A549 (cell line): ENCODE measurements at regions not wholly inside any gene's neighbourhood (a gene's known extent, or its start where the extent isn't known, plus 50 kb on each side); places are given as distances from the start of the nearest gene placed in this dataset.

Source experiments
- ATAC-seq, 2 experiments: fragments of 200-7000 bp in 1 of 2; fragments of >200 bp in 1 of 2; cut with Nextera tagmentation in 1 of 2; cut with Tn5 transposase in 1 of 2; 3 replicates each; pipeline versions ENCODE4 v1.8.0 to v1.9.1; 2018 to 2020; ENCODE audit warnings: mild to moderate bottlenecking in 1 of 2, moderate library complexity in 1 of 2
- CTCF ChIA-PET: fragments of 300-600 bp; sonication (Branson Sonifier 250); formaldehyde crosslinking; extraction: SDS; loops from one replicate; lab custom pipeline; 2021; ENCODE audit warnings: antibody characterized with exemption, inconsistent platforms; lab: Yijun Ruan, JAX
- POLR2A ChIA-PET: fragments of 350-600 bp; formaldehyde crosslinking; extraction: SDS; loops from one replicate; lab custom pipeline; 2021; ENCODE audit warnings: antibody characterized with exemption, inconsistent platforms; lab: Yijun Ruan, JAX
- DNase-seq, 2 experiments: peaks; one replicate each; pipeline versions ENCODE4 v3.0.0 to v3.0.0-alpha.2; 2011 to 2016; ENCODE audit warnings: low read depth in 1 of 2, low spot score in 1 of 2
- FAIRE-seq: peaks from 2 replicates; lab custom pipeline; 2011; peaks lifted over from hg19 to GRCh38; lab: Jason Lieb, UNC
- H3K27ac ChIP-seq, 2 experiments: fragments of >200 bp; sonication (Bioruptor Twin); formaldehyde crosslinking; 3 replicates each; pipeline ENCODE4 v1.5.1; 2016 to 2017
- H3K4me1 ChIP-seq: fragments of >200 bp; sonication (Bioruptor Twin); formaldehyde crosslinking; 3 replicates; pipeline ENCODE4 v1.6.1; 2016
- H3K4me2 ChIP-seq: fragments of >200 bp; sonication (Bioruptor Twin); formaldehyde crosslinking; 3 replicates; pipeline ENCODE4 v1.6.1; 2016
- H3K4me3 ChIP-seq: fragments of >200 bp; sonication (Bioruptor Twin); formaldehyde crosslinking; 3 replicates; pipeline ENCODE4 v1.5.1; 2016
- H3K9me3 ChIP-seq: fragments of >200 bp; sonication (Bioruptor Twin); formaldehyde crosslinking; 3 replicates; pipeline ENCODE4 v1.6.1; 2016
- BHLHE40 ChIP-seq: IDR thresholded peaks from 2 replicates; pipeline ENCODE4 v1.6.1; 2012; ENCODE audit warnings: low read depth, low read length, inconsistent platforms
- CBX2 ChIP-seq: fragments of 200-600 bp; sonication (generic); IDR thresholded peaks from 2 replicates; pipeline ENCODE4 v1.6.1; 2016; ENCODE audit warnings: low read depth, mild to moderate bottlenecking, borderline replicate concordance
- CBX8 ChIP-seq: fragments of 200-600 bp; sonication (generic); IDR thresholded peaks from 2 replicates; pipeline ENCODE4 v1.6.1; 2016
- CEBPB ChIP-seq, 2 experiments: fragments of >200 bp in 1 of 2; sonication (Bioruptor Twin) in 1 of 2; formaldehyde crosslinking in 1 of 2; IDR thresholded peaks; 2 replicates each; pipeline ENCODE4 v1.6.1; 2012 to 2016
- E2F6 ChIP-seq: IDR thresholded peaks from 2 replicates; pipeline ENCODE4 v1.6.1; 2012; ENCODE audit warnings: low read depth, borderline replicate concordance
- FOSB ChIP-seq: fragments of 250-450 bp; sonication (Bioruptor Pico); IDR thresholded peaks from 2 replicates; pipeline ENCODE4 v1.5.0; 2020; ENCODE audit warnings: mild to moderate bottlenecking, moderate library complexity
- FOSL2 ChIP-seq, 2 experiments: fragments of 450-650 bp in 1 of 2; fragments of >200 bp in 1 of 2; sonication (Bioruptor Twin) in 1 of 2; formaldehyde crosslinking; IDR thresholded peaks; 2 replicates each; pipeline versions ENCODE4 v1.5.0 to v1.6.1; 2016 to 2020; ENCODE audit warnings: mild to moderate bottlenecking in 1 of 2, moderate library complexity in 1 of 2
- FOXS1 ChIP-seq: fragments of 250-450 bp; sonication (Bioruptor Pico); IDR thresholded peaks from 2 replicates; pipeline ENCODE4 v1.5.0; 2020; ENCODE audit warnings: mild to moderate bottlenecking, moderate library complexity
- HDAC2 ChIP-seq: fragments of 200-600 bp; sonication (generic); IDR thresholded peaks from 2 replicates; pipeline ENCODE4 v1.6.1; 2016
- HOXA7 ChIP-seq: fragments of 250-450 bp; sonication (Bioruptor Pico); IDR thresholded peaks from 2 replicates; pipeline ENCODE4 v1.5.0; 2020; ENCODE audit warnings: mild to moderate bottlenecking, moderate library complexity
- HOXB13 ChIP-seq: fragments of 250-450 bp; sonication (Bioruptor Pico); IDR thresholded peaks from 2 replicates; pipeline ENCODE4 v1.5.0; 2020; ENCODE audit warnings: low read depth, mild to moderate bottlenecking, moderate library complexity
- HOXB5 ChIP-seq: fragments of 250-450 bp; sonication (Bioruptor Pico); IDR thresholded peaks from 2 replicates; pipeline ENCODE4 v1.5.0; 2020; ENCODE audit warnings: mild to moderate bottlenecking, moderate library complexity
- JUNB ChIP-seq: fragments of >200 bp; sonication (Bioruptor Twin); formaldehyde crosslinking; IDR thresholded peaks from 2 replicates; pipeline ENCODE4 v1.6.1; 2016
- KDM1A ChIP-seq: fragments of 200-600 bp; sonication (generic); IDR thresholded peaks from 2 replicates; pipeline ENCODE4 v1.6.1; 2016; ENCODE audit warnings: low read depth, mild to moderate bottlenecking
- MAFK ChIP-seq: fragments of 450-650 bp; IDR thresholded peaks from 2 replicates; pipeline ENCODE4 v1.6.1; 2014; ENCODE audit not compliant: partially characterized antibody
- MAX ChIP-seq: IDR thresholded peaks from 2 replicates; pipeline ENCODE4 v1.6.1; 2012
- MYC ChIP-seq: IDR thresholded peaks from 2 replicates; pipeline ENCODE4 v1.6.1; 2012; ENCODE audit warnings: mild to moderate bottlenecking, inconsistent platforms, low read length, improper control_type of control experiment, borderline replicate concordance
- NFE2L2 ChIP-seq: fragments of 150-350 bp; conservative IDR thresholded peaks from 2 replicates; pipeline ENCODE4 v1.6.1; 2014; ENCODE audit warnings: low read length
- PHF8 ChIP-seq: fragments of 200-600 bp; sonication (generic); IDR thresholded peaks from 2 replicates; pipeline ENCODE4 v1.6.1; 2016; ENCODE audit warnings: low read depth, mild to moderate bottlenecking, antibody characterized with exemption, moderate library complexity, borderline replicate concordance
- POLR2AphosphoS2 ChIP-seq: conservative IDR thresholded peaks from 2 replicates; pipeline ENCODE4 v1.6.1; 2012; ENCODE audit warnings: low read length, improper control_type of control experiment, inconsistent platforms
- RAD21 ChIP-seq, 2 experiments: fragments of >200 bp in 1 of 2; sonication (Bioruptor Twin) in 1 of 2; formaldehyde crosslinking in 1 of 2; IDR thresholded peaks in 1 of 2; conservative IDR thresholded peaks in 1 of 2; 2 replicates in 1 of 2; 3 replicates in 1 of 2; pipeline ENCODE4 v1.6.1; 2012 to 2018; ENCODE audit warnings: inconsistent platforms in 1 of 2
- RARB ChIP-seq: fragments of 250-450 bp; sonication (Bioruptor Pico); IDR thresholded peaks from 2 replicates; pipeline ENCODE4 v1.8.0; 2021; ENCODE audit warnings: mild to moderate bottlenecking, moderate library complexity
- RFX5 ChIP-seq: fragments of 450-650 bp; IDR thresholded peaks from 2 replicates; pipeline ENCODE4 v1.7.1; 2014; ENCODE audit warnings: antibody characterized with exemption, mild to moderate bottlenecking, moderate library complexity
- RNF2 ChIP-seq: fragments of 200-600 bp; sonication (generic); IDR thresholded peaks from 2 replicates; pipeline ENCODE4 v1.6.1; 2016; ENCODE audit warnings: low read depth, mild to moderate bottlenecking, antibody characterized with exemption, moderate library complexity, borderline replicate concordance
- SMC3 ChIP-seq: fragments of >200 bp; sonication (Bioruptor Twin); formaldehyde crosslinking; IDR thresholded peaks from 3 replicates; pipeline ENCODE4 v1.6.1; 2018; ENCODE audit warnings: inconsistent platforms
- SREBF2 ChIP-seq: fragments of 450-650 bp; IDR thresholded peaks from 2 replicates; pipeline ENCODE4 v1.6.1; 2014; ENCODE audit warnings: mild to moderate bottlenecking, moderate library complexity
- TFCP2L1 ChIP-seq: fragments of 250-450 bp; sonication (Bioruptor Pico); IDR thresholded peaks from 2 replicates; pipeline ENCODE4 v1.5.0; 2021; ENCODE audit warnings: mild to moderate bottlenecking
- USF2 ChIP-seq: fragments of 450-650 bp; IDR thresholded peaks from 2 replicates; pipeline ENCODE4 v1.6.1; 2014; ENCODE audit warnings: antibody characterized with exemption
- ZC3H11A ChIP-seq: fragments of 450-650 bp; IDR thresholded peaks from 2 replicates; pipeline ENCODE4 v1.6.1; 2014; ENCODE audit warnings: antibody characterized with exemption, mild to moderate bottlenecking
- ZFP36 ChIP-seq: fragments of 450-650 bp; IDR thresholded peaks from 2 replicates; pipeline ENCODE4 v1.6.1; 2014; ENCODE audit warnings: borderline replicate concordance; ENCODE audit not compliant: partially characterized antibody
- ZNF302 ChIP-seq: fragments of 250-450 bp; sonication (Bioruptor Pico); IDR thresholded peaks from 2 replicates; pipeline ENCODE4 v1.9.0; 2021; ENCODE audit warnings: inconsistent platforms, mild to moderate bottlenecking, moderate library complexity
- WGBS: methylation state at CpG from one replicate; pipeline ENCODE4 v1.1.6; 2017; ENCODE audit errors: missing lambda C conversion rate; 5-methylcytosine and 5-hydroxymethylcytosine counted together
- TF ChIP-seq, protein P1 (sequence below): fragments of 250-450 bp; sonication (Bioruptor Pico); IDR thresholded peaks from 2 replicates; pipeline ENCODE4 v1.5.0; 2020; ENCODE audit warnings: low read depth, mild to moderate bottlenecking, moderate library complexity

DNA sequence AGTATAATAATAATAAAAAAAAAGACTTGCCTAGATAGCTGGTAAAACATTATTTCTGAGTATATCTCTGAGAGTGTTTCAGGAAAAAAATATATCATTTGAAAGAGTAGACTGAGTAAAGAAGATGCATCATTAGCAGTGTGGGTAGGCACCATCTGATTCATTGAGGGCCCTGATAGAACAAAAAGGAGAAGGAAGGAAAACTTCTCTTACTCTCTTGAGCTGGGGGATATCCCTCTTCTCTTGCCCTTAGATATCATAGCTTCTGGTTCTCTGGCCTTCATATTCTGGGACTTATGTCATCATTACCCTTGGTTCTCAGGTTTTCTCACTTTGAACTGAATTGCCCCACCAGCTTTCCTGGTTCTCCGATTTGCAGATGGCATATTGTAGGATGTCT is 177.6 kb upstream of the EDNRB start (continued):
- TF ChIP-seq USF2 (no peak), ZC3H11A (no peak), SREBF2 (no peak), MYC (no peak), HOXB5 (CRISPR knock-in tag) (no peak), PHF8 (no peak), KDM1A (no peak), CBX2 (no peak), FOSL2 (IDR thresholded peaks at IDR 0.05) (no peak), FOSL2 (CRISPR knock-in tag; IDR thresholded peaks at IDR 0.05) (no peak)

DNA sequence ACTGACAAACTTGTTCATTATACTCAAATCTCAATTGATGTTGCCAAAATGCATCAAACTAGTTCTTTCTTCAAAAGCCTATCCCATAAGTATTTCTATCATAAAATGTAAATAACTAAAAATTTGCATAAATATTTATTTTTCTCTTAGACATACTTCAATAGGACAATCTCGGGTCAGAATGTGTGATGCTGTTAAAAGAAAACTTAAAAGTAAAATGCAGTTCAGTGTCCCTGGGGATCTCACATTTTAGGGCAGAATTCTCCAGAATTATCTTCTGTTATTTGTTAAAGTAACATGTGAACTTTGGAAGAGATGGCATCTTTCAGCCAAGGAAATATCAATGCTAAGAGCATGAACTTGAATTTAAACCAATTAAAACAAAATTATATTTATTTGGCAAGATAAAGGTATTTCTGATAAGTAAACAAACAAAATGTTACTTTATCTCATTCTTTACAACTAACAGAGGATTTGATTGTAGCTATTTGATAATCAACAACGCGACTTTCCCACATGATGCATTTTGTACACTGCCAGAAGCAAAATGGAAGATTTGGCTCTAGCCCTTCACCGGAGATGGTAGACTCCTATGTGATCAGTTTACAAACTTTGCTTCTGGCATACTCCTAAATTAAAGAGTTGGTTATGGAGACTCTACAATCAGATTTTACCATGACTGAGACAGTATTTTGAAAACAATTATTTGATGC is 169.5 kb upstream of the EDNRB start:
- Histone ChIP-seq H3K4me3 (no peak overlapping the region), H3K4me1 (no peaks in the 10 kb centered on the region), H3K4me2 (no peak overlapping the region), H3K27ac (no peak overlapping the region), H3K9me3 (no peaks in the 10 kb centered on the region)
- ChIA-PET POLR2A (no interaction called here), CTCF (no interaction called here)
- no peak for ATAC-seq
- no peak for FAIRE-seq
- TF ChIP-seq ZFP36 (no peak), TFCP2L1 (CRISPR knock-in tag) (no peak)
- WGBS = 50% methylated on average over 4 of the region's 4 CpGs
- DNase-seq = no peak

GRCh38 chr13:78085434-78086225 is 167.0 kb upstream of the EDNRB start:
- H3K4me1 ChIP-seq = no peaks in the 10 kb centered on the region
- H3K27ac ChIP-seq = no peak overlapping the region
- POLR2A ChIA-PET = no interaction called here
- WGBS = 35% methylated on average over 8 of the region's 8 CpGs
- H3K4me3 ChIP-seq = no peak overlapping the region
- TF ChIP-seq MAFK = peak; percentile 5
- TF ChIP-seq CEBPB (IDR thresholded peaks at IDR 0.05) = no peak
- ATAC-seq (no peak), DNase-seq (no peak), FAIRE-seq (no peak)
- H3K4me2 ChIP-seq = no peak overlapping the region
- CTCF ChIA-PET = no interaction called here
- H3K9me3 ChIP-seq = no peaks in the 10 kb centered on the region

DNA sequence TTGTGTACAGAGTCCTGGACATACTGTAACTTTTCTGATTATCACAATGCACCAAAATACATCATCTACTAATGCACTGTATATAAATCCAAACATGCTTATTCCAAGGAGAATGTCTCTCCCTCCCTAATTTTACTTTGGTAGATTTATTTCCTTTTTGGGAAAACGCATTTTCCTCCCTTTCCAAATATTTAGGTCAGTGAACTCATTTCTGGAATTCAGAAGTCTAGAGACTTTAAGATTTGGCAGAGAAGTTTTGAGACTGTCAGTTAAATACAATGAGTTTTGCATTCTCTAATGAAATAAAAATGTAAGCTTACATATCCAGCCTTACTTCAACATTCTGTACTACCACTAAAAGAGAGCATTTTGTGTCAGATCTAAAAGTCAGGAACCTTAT is 165.8 kb upstream of the EDNRB start:
- Histone ChIP-seq H3K4me1 (no peaks in the 10 kb centered on the region), H3K4me2 (no peak overlapping the region), H3K4me3 (no peak overlapping the region)
- no peak for FAIRE-seq
- WGBS = 10% methylated on average over 1 of the region's 1 CpG
- TF ChIP-seq RARB (CRISPR knock-in tag) = no peak
- TF ChIP-seq RAD21 (conservative IDR thresholded peaks at IDR 0.05 in 1 of 2, IDR thresholded peaks at IDR 0.05 in 1 of 2) = no peak
- TF ChIP-seq TFCP2L1 (CRISPR knock-in tag) = no peak
- no peak for TF ChIP-seq RNF2
- TF ChIP-seq HDAC2 = no peak
- no peak for TF ChIP-seq NFE2L2
- no peak for TF ChIP-seq FOSB
- no peak for TF ChIP-seq CBX8
- TF ChIP-seq JUNB = no peak
- no peak for TF ChIP-seq E2F6
- no peak for TF ChIP-seq FOXS1 (CRISPR knock-in tag)
- TF ChIP-seq BHLHE40 = no peak
- no peak for TF ChIP-seq POLR2AphosphoS2
- TF ChIP-seq, protein P1, sequence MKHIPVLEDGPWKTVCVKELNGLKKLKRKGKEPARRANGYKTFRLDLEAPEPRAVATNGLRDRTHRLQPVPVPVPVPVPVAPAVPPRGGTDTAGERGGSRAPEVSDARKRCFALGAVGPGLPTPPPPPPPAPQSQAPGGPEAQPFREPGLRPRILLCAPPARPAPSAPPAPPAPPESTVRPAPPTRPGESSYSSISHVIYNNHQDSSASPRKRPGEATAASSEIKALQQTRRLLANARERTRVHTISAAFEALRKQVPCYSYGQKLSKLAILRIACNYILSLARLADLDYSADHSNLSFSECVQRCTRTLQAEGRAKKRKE (CRISPR knock-in tag) = no peak
- no peak for TF ChIP-seq ZNF302
- no peak for TF ChIP-seq SMC3
- TF ChIP-seq HOXB13 (CRISPR knock-in tag) = no peak
- TF ChIP-seq HOXA7 (CRISPR knock-in tag) = no peak
- no peak for TF ChIP-seq MAX
- no peak for TF ChIP-seq RFX5
- TF ChIP-seq, all 56 proteins: peak for 0
- CTCF ChIA-PET = no interaction called here
- POLR2A ChIA-PET = no interaction called here
- no peak overlapping the region for H3K27ac ChIP-seq
- no peaks in the 10 kb centered on the region for H3K9me3 ChIP-seq
- DNase-seq = no peak
- ATAC-seq = no peak
